Stimulated activated CD8-positive, alpha-beta memory T cell treated with anti-CD3 and anti-CD28 coated beads, Interleukin-2, amount 100 ng/mL, for 1 hour (primary cell): ENCODE measurements at regions not wholly inside any gene's neighbourhood (a gene's known extent, or its start where the extent isn't known, plus 50 kb on each side); places are given as distances from the start of the nearest gene placed in this dataset.

Experiments
- DNase-seq, 2 donors: peaks; one replicate each; pipeline ENCODE4 v3.0.0-alpha.2; 2020; ENCODE audit warnings: low read depth in 2 of 2

DNA sequence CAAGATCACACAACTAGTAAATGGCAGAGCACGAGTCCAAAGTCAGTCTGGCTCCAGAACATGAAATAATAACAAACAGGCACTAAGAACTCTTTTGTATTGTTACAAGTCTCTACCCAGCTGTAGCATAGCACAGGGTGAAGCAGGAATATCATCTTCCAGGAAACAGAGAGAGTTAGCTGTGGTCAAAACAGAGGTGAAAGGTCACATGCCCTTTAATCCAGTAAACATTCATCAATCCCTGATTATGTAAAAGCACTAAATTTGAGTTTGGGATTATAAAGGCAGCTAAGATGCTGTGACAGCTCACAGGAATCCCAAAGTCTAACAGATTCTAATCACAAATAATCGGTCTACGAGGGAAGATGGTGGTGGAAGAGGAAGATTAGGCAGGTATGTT, 133.0 kb upstream of the ASTN2 start:
- DNase-seq: no peak

DNA sequence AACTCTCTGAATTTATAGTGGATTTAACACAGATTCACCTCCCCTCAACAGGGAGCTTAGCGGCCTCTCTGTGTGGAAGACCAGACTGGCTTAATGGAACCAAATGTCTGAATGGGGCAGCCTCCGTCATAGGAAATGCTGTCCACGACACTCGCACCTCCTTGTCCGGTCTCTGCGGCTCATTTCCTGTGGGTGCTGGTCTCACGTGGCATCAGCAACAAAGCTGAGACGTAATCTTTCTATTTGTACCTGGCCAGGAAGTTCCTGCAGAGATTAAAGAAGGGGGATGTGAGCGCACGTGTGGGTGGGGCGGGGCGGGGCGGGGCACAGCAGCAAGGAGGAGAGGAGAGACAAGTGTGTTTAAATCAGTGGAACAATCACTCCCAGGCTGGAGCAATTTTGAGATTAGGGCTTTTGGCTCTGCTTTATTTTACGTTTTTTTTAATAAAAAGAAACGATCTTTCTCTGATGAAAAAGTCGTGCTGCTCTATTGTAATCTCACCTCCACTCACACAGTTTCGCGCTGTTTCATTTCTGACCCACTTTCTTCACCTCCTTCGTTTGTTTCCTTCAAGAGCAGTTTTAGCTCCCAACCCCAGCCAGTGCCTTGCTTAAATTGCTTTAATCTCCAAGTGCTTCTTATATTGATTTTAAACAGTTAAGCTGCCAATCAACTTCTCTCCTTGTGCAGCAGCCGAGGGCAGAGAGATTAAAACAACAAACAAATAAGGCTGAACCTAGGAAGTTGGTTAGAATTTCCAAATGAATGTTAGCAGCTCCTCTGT, 132.2 kb upstream of the ASTN2 start:
- DNase-seq: no peak

DNA sequence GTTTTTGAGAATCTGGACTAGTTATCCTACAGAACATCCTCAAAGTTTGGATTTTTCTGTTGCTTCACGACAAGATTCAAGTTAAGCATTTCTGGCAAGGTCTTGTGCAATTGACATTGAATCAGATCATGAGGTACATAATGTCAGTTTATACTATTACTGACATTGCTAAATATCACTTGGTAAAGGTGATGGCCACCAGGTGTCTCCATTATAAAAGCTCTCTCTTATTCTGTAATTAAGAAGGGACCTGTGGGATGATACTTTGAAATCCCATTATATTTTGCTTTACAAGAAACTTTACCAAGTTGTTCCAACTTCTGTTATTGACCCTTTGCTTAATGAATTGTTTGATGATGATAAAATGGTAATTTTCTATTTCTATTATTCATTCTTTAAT, 131.0 kb upstream of the ASTN2 start:
- no peak for DNase-seq

DNA sequence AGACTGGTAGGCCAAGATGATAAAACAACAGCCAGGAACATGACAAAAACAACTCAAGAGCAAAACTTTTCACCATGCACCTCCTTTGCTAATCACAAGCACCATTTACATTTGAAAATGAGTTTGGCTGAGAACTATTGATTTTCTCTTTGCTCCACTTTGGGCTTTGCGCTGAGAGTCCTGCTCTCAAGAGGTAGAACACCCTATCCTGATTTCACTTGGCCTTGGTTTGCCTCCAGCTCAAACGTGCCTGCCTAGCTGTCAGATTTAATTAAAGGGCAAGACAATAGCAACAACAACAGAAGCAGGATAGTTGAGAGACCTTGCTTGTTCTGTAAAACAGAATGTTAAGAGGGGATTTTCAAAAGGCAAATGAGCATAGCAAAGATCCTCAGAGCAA, 128.2 kb upstream of the ASTN2 start:
- no peak for DNase-seq

DNA sequence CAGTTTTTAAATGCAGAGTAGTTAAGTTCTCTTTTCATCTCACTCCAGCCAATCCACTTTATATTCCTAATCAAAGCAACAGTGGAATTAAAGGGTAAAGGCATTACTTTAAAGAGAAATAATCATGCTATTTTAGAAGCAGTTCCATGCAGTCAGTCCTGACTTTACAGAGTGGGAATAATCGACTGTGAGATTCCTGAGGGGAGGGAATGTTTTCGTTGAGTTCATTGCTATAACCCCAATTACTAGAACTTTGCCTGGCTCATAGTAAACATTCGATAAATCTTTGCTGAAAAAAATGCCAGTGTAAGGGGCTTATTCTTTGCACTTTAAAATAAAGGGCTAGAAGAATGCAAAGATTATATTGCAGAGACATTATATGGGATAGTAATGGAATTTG, 127.2 kb upstream of the ASTN2 start:
- DNase-seq: no peak

DNA sequence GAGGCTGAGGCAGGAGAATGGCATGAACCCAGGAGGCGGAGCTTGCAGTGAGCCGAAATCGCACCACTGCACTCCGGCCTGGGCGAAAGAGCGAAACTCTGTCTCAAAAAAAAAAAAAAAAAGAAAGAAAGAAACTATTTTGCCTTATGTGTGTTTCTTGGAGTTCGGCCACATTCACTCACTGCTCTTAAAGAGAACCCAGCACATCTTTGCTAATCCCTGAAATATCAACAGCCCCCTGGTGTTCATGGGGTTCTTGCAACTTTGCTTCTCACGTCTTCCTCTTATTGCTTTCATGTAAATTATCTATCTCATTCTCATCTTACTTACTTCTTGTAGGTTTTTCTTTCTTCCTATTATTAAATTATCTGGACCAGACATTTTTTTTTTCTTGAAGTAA, 126.3 kb upstream of the ASTN2 start:
- DNase-seq: no peak

DNA sequence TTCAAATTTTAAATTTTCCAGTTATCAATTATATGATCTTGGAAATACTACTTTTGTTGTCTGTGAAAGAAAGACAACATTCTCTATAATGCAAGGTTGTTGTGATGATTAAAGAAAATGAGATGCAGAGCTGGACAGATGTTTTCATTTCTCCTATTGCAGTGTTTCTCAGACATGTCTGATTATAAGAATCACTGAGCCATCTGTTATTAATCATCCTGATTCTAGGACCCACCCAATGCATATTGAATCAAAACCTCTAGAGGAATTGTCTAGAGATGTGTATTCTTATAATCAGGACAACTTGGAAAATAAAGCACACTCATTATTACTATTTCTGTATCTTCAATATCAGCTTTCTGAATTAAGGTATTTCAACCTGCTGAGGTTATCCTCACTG, 121.1 kb upstream of the ASTN2 start:
- DNase-seq: no peak

DNA sequence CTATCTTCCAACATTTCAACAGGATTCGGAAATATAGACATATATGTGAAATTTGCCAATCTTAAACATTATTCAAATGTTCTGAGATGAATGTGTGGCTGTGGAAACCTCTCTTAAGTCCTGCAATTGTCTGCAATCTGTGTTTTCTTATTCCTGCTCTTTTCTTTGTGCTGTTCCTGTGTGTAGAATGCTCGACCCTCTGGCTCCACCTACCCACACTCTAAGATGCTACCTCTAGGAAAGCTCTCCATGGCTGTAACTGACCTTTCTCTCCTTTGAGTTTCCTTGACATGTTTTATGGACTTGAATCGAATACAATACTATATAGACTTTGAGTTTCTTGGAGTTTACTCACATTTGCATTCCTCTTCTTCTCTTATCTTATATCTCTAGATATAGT, 120.6 kb upstream of the ASTN2 start:
- no peak for DNase-seq

DNA sequence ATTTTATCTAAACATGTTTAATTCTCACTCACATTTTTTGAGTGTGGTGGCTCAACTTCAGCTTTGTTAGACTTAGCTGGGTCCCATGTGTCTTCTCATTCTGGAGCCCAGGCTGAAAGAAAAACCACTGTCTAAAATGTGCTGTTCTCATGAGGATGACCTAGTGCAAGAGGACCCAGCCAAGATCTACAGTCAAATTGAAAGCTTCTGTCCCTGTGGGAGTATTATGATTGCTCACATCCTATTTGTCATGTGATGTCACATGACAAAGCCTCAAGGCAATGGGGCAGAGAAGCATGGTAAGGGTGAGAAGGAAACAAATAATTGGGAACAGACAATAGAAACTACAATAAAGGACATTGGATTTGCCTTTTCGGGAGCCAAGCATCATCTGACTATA, 113.4 kb upstream of the ASTN2 start:
- no peak for DNase-seq

DNA sequence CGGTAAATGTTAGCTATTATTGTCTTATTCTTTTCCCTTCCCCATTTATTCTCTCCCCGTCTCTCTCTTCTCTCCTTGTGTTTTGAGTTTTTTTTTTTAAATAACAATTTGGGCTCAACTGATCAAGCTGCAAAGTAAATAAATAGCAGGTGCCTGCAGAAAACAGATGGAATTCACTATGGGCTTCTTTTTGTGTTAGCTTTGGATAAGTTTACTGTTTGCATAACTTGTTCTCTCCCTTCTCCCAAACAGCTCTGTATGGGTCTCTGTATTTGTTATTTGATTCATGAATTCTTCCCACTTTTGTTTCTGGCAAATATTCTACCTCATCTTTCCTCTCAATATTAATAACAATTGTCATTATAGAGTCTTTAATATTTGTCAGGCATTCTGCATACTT, 111.8 kb upstream of the ASTN2 start:
- DNase-seq: no peak

DNA sequence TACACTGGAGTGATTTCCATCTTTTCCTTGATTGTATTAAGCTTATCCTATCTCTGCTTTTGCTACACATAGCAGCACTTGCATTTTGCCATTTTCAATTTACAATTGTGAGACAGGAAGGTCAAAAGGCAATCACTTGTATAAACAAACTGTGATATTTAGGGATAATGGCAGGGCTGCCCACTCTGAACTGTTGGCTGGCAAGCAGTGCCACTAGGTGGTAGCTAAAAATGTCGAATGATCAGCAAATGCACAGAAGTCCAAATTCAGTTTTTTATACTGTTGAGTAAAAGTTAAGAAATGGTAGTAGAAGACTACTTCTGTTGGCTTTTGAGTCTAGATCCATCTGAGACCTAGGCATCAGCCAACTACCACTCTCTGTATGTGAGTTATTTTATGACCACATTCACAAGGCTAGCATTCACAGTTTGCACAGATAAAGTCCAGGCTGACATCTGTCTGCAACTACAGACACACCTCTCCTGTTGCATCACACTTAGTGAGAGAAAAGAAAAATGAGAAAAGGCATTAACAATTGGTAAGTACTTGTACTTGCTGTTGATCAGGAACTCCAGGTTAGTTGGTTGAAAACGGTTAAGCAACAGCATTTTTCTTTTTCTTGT, 108.8 kb upstream of the ASTN2 start:
- DNase-seq: no peak

DNA sequence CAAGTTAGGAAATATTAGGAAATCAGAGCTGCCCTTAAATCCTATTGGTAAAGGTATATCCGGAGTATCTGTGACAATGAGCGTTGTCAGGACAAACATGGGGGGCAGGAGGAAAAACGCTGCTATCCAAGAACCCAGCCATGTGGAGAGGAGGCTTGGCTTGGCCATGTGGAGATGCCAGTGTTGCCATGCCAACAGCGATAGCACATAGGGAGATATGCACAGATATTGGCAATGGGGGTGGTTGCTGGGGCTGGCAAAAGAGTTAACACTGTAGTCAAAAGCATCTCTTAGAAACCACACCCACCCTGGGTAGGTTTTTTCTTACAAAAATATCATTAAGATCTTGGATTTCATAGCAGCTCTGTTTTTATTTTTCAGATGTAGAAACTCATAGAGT, 106.4 kb upstream of the ASTN2 start:
- no peak for DNase-seq

DNA sequence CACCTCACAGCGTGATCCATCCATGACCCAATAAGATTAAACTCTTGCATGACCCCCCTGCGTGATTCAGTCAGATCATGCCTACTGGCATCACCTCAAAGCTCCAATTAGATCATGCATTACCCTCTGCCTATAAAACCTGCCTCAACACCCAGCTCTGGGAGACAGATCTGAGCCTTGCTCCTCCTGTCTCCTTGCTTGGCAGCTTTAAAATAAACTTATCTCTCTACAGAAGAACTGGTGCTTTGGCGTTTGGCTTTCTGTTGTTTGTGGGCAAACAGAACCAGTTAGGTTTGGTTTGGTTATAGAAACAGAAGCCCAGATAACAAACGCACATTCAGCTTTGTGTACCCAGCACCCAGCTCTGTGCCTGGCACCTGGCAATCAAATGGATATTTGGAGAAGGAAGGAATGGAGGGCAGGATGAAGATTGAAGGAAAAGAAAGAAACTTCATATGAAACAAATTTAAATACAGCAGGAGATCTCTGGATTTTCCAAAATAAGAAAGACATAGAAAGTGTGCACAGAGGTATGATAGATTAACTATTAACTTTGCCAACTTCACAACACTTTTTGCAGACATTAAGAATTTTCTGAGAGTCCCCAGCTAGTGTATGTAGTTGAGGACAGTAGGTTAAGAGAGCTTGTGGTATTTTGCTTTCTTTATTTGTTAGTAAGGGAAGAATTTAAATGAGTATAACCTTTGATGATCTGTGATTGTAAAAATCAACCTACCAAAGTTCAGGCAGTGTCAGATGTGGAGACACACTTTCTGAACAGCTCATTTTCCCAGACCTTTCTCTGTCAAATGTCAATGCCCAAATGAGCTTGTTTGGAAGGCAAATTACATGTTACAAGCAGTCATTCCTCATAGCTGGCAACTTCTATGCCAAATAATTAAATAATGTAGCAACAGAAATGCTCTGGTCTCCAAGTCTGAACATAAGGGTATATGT, 102.1 kb upstream of the ASTN2 start:
- no peak for DNase-seq

DNA sequence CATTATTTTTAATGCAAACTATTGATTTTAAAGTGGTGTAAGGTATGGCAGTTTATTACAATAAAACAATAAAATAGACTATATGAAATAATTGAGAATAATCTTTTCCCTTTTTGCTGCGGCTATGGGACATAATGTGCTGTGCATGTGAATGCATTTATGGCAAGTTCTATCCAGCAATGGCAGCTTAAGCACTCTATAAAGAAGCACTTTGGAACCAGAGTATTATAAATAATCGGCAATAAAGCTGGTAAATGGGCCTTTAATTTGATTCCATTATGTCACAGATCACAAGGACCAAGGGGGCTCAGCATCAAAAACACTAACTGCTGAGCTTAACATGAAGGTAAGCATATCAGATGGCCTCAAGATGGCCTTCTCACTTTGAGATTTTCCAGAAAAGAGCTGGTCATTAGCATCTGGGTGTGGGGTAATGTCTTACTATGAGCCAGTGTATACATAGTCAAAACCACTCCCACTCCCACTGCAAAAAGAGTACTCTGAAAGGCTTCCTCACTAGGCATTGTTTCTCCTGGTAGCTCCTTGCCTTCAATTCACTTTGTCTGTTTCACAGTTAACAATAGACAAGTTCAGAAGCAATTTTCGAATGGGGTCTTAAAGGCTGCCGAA, 97.1 kb upstream of the ASTN2 start:
- no peak for DNase-seq

DNA sequence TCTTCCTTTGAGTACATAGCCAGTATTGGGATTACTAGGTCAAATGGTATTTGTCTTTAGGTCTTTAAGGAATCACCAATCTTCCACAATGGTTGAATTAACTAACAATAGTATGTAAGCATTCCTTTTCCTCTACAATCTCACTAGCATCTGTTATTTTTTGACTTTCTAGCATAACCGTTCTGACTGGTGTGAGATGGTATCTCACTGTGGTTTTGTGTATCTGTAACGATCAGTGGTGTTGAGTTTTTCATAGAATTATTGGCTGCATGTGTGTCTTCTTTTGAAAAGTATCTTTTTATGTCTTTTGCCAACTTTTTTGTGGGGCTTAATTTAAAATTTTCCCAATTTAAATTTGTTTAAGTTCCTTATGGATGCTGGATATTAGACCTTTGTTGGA, 81.5 kb upstream of the ASTN2 start:
- no peak for DNase-seq

DNA sequence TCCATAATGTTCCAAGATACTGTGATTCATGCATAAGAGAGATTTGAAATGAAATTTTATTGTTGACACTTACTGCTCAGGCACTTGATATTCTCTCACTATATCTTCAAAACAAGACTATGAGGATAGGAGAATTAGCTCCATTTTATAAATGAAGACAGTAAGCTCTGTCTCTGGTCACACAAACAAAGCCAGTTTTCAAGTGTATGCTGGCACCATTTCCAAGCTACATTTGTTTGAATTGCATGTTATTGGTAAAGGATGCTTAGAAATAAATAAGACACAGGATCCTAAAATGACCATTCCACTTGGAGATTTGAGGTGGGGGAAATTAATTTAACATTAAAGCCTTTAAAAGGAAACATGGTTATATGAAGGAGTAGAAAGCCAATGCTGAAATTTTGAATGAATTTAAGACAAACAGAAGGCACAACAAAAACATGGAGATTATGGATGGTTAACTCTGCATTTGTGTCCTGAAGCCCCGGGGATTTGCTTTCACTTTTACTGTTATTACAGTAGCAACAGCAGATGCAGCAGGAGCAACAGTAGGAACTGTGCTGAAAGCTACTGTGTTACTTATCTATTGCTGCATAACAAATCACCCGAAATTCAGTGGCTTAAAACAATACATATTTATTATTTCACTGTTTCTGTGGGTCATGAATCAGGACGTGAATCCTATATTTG, 79.7 kb upstream of the ASTN2 start:
- DNase-seq: no peak

DNA sequence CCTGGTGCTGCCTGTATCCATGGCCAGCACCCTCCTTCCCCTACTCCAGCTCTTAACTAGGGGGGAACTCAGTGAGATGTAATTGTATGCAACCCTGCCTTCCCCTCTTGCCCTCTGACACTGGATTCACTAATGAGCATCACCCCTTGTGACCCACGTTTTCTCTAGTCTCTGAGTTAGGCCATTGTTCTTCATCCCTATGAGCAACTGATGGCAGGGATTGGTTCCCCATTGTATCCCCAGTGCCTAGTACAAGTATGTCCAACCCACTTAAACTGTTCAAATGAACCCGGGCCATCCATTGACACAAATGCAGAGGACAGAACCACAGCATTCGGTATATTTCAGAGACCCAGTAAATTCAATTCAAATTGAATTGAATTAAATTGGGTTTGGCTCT, 77.6 kb upstream of the ASTN2 start:
- DNase-seq: no peak

DNA sequence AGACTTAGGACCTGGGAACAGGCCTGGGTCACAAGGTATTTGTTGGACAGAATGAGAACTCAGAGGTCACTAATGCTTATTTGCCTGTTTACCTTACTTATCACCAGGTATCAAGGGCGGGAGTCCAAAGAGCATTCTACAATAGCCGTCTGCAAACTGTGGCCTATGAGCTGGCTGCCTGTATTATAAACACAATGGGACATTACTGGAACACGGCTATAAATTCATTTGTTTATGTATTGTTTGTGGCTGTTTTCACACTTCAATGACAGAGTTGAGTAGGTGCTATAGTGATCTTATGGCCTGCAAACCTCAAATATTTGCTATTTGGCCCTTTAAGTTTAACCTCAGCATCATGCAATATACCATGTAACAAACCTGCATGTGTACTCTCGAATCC, 76.6 kb upstream of the ASTN2 start:
- DNase-seq: no peak

DNA sequence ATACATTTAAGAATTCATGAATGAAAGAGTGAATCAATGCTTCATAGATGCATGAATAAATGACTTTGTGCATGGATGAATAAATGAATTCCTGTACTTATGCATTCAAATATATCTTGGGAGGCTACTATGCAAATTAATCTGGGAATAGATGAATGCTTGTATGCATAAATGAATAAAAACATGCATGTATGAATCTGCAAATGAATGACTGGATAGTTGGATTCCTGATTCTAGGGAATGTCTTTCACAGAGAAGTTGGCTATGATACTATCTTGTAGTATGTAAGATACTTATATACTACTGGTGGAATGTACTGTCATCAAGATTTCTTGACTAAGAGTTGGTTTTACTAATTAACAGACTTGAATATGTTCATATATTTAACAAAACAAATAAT, 75.3 kb upstream of the ASTN2 start:
- no peak for DNase-seq

DNA sequence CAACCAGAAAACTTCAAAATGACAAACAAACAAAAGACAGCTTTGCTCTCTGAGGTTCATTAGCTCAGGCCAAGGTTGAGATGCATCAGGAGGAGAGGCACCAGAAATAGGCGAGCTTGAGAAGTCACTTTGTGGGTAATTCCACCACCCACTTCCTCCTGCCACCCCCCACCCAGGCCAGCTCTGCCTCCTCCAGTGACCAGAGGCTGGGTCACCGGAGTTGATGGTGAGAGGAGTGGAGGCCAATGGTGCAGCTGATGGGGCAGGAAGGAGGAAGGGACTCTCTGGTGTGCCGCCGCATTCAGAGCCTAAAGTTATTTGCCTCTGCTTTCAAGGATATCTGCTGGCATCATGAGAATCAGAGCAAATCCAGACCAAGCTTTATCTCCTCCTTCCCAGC, 73.8 kb upstream of the ASTN2 start:
- no peak for DNase-seq

DNA sequence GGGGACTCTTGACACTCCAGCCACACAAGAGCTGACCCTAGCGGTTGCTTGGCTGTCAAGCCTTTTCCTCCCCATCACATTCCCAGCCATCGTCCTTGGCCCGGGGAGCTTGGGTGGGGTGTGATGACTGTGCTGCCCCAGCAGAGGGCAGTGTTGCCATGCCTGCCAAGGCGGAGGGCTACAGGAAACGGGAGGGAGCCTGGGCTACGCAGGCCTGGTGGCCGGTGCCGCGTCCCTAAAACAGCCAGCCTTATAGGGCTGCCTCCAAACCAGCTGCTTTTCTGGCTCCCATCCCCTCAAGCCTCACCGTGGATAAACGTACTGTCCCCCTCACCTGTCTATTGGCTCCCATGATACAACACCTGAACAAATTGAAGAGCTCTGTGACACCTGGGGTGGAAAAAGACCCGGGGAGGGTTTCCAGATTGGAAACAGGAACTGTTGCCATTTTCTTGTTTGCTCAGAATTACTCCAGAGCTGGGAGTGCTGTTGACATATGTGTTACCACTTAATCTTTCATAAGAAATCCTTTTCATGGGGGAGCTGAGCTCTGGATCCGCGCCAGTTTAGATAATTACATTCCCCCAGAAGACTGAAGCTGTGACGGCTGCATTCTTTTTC, 72.8 kb upstream of the ASTN2 start:
- no peak for DNase-seq
